ENCODE measurements at regions not wholly inside any gene's neighbourhood (a gene's known extent, or its start where the extent isn't known, plus 50 kb on each side); places are given as distances from the start of the nearest gene placed in this dataset.

DNA sequence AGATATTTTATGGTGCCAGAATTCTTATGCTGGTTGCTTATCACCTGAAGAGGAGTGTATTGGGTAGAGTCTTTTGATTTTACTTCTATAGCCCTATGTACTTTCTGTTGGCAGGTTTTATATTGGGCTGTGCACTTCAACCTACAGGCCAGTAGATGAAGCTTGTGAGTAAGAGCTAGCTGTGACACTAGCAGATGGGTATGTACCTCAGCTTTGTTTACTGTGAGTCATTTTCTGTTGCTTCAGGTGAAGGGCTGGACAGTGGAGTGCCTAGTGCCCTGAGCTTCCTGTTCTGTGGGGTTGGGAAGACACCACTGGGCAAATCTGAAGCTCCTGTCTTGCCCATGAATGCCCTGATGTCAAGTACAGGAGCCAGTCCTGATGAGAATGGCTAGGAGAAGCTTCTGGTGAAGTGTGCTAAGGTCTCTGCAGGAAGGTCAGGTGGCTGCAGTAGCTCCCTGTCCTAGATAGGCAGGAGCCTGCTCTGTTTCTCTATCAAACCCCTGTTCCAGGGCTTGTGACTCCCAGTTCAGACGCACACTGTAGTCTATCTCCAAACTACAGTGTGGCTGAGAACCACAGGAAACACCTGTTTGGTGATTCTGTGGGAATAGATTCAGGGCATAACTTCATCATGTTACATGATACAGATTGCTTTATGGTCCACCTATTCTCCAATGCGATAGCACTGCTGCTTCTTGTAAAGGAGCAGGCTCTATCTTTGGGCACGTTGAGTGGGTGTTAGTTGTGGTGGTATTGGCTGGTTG, 755.7 kb downstream of the KCNA4 start:
- intact Hi-C loops (cut with DNase I; ENCODE audit: low total_unique reads): no loop called here
- DNase-seq: no peak
- Histone ChIP-seq H3K4me1 (no peaks in the 10 kb centered on the region), H3K9me3 (no peaks in the 10 kb centered on the region), H3K27me3 (no peaks in the 10 kb centered on the region), H3K27ac (no peak overlapping the region), H3K36me3 (ENCODE audit: low read depth, missing control alignments) (no peaks in the 10 kb centered on the region), H3K4me3 (no peak overlapping the region)
- WGBS, 2 donors: 86 to 90% methylated on average over 2 to 3 of the region's 3 CpGs
- TF ChIP-seq POLR2A (IDR thresholded peaks at IDR 0.05): no peak
- TF ChIP-seq, protein P1, sequence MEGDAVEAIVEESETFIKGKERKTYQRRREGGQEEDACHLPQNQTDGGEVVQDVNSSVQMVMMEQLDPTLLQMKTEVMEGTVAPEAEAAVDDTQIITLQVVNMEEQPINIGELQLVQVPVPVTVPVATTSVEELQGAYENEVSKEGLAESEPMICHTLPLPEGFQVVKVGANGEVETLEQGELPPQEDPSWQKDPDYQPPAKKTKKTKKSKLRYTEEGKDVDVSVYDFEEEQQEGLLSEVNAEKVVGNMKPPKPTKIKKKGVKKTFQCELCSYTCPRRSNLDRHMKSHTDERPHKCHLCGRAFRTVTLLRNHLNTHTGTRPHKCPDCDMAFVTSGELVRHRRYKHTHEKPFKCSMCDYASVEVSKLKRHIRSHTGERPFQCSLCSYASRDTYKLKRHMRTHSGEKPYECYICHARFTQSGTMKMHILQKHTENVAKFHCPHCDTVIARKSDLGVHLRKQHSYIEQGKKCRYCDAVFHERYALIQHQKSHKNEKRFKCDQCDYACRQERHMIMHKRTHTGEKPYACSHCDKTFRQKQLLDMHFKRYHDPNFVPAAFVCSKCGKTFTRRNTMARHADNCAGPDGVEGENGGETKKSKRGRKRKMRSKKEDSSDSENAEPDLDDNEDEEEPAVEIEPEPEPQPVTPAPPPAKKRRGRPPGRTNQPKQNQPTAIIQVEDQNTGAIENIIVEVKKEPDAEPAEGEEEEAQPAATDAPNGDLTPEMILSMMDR (IDR thresholded peaks at IDR 0.05): no peak

DNA sequence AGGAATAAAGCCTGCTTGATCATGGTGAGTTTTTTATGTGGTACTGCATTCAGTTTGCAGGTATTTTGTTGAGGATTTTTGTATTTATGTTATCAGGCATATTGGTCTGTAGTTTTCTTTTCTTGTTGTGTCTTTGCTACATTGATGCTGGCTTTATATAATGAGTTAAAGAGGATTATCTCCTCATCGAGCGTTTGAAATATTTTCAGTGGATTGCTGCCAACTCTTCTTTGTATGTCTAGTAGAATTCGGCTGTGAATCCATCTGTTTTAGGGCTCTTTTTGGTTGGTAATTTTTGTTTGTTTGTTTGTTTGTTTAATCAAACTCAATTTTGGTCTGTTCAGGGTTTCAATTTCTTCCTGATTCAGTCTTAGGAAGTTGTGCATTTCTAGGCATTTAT, 758.4 kb downstream of the KCNA4 start:
- intact Hi-C loops (cut with DNase I; ENCODE audit: low total_unique reads): no loop called here
- 45 to 54% methylated on average over 3 of the region's 3 CpGs for WGBS, 2 donors
- TF ChIP-seq, protein P1 (IDR thresholded peaks at IDR 0.05): no peak
- no peak for TF ChIP-seq POLR2A (IDR thresholded peaks at IDR 0.05)
- no peaks in the 10 kb centered on the region for H3K36me3 ChIP-seq (ENCODE audit: low read depth, missing control alignments)
- no peak overlapping the region for H3K27ac ChIP-seq
- H3K9me3 ChIP-seq: no peaks in the 10 kb centered on the region
- no peak overlapping the region for H3K4me3 ChIP-seq
- no peaks in the 10 kb centered on the region for H3K27me3 ChIP-seq
- no peaks in the 10 kb centered on the region for H3K4me1 ChIP-seq
- no peak for DNase-seq

DNA sequence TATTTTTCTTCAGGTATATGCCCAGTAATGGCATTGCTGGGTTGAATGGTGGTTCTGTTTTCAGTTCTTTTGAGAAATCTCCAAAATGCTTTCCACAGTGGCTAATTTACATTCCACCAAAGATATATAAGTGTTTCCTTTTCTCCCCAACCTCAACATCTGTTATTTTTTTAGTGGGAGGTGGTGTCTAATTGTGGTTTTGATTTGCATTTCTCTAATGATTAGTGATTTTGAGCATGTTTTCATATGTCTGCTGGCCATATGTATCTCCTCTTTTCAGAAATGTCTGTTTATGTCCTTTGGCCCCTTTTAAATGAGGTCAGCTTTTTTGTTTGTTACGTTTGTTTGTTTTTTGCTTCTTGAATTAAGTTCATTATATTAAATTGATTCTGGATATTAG, 760.2 kb downstream of the KCNA4 start:
- no peaks in the 10 kb centered on the region for H3K4me1 ChIP-seq
- no peak overlapping the region for H3K4me3 ChIP-seq
- H3K9me3 ChIP-seq: no peaks in the 10 kb centered on the region
- intact Hi-C loops (cut with DNase I; ENCODE audit: low total_unique reads): no loop called here
- no peak for TF ChIP-seq POLR2A (IDR thresholded peaks at IDR 0.05)
- TF ChIP-seq, protein P1 (IDR thresholded peaks at IDR 0.05): no peak
- H3K27me3 ChIP-seq: no peaks in the 10 kb centered on the region
- 0% methylated on average over 1 of the region's 1 CpG for WGBS, 2 donors
- H3K27ac ChIP-seq: no peak overlapping the region
- no peaks in the 10 kb centered on the region for H3K36me3 ChIP-seq (ENCODE audit: low read depth, missing control alignments)
- DNase-seq: no peak

DNA sequence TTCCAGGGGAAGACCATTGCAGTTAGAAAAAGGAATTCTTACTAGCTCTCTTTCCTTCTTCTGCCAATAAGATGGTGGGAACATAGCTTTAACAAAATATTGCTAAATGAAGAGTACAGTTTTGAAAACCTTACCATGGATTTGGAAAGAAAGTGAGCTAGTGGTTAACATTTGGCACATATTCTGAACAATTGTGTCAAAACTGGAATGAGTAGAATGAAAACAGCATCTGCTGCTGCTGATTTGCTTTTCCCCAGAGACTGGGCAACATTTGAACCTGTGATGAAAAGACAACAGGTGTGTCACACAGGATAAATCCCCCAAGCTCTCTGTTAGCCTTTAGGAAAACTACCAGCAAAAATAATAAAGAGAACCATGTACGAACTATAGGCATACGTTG, 761.4 kb downstream of the KCNA4 start:
- Histone ChIP-seq H3K4me3 (no peak overlapping the region), H3K27ac (no peak overlapping the region), H3K9me3 (no peaks in the 10 kb centered on the region), H3K36me3 (ENCODE audit: low read depth, missing control alignments) (no peaks in the 10 kb centered on the region), H3K27me3 (no peaks in the 10 kb centered on the region), H3K4me1 (no peaks in the 10 kb centered on the region)
- no peak for DNase-seq
- WGBS, 2 donors: 83 to 89% methylated on average over 2 of the region's 2 CpGs
- TF ChIP-seq, protein P1 (IDR thresholded peaks at IDR 0.05): no peak
- TF ChIP-seq POLR2A (IDR thresholded peaks at IDR 0.05): no peak
- intact Hi-C loops (cut with DNase I; ENCODE audit: low total_unique reads): no loop called here

DNA sequence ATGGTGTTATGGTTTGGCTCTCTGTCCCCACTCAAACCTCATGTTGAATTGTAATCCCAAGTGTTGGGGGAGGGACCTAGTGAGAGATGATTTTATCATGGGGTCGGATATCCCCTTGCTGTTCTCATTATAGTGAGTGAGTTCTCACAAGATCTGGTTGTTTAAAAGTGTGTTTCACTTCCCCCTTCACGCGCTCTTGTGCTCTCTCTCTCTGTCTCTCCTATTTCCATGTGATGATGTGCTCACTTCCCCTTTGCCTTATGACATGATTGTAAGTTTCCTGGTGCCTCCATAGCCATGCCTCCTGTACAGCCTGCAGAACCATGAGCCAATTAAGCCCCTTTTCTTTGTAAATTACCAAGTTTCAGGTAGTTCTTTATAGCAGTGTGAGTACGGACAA, 765.1 kb downstream of the KCNA4 start:
- Histone ChIP-seq H3K9me3 (no peaks in the 10 kb centered on the region), H3K27me3 (no peaks in the 10 kb centered on the region)
- intact Hi-C loops (cut with DNase I; ENCODE audit: low total_unique reads): no loop called here

More for the DNA sequence above, 765.1 kb downstream of the KCNA4 start:
- no peak for DNase-seq
- Histone ChIP-seq H3K4me1 (no peaks in the 10 kb centered on the region), H3K27ac (no peak overlapping the region), H3K4me3 (no peak overlapping the region), H3K36me3 (ENCODE audit: low read depth, missing control alignments) (no peaks in the 10 kb centered on the region)
- WGBS, 2 donors: 77 to 83% methylated on average over 4 of the region's 4 CpGs
- no peak for TF ChIP-seq POLR2A (IDR thresholded peaks at IDR 0.05)
- TF ChIP-seq, protein P1 (IDR thresholded peaks at IDR 0.05): no peak
